IMR-90 (cell line): ENCODE measurements at regions not wholly inside any gene's neighbourhood (a gene's known extent, or its start where the extent isn't known, plus 50 kb on each side); places are given as distances from the start of the nearest gene placed in this dataset.

ENCODE experiments used
- ATAC-seq: fragments of 200-7000 bp; cut with Tn5 transposase; 2 replicates; pipeline ENCODE4 v1.9.1; 2020; ENCODE audit warnings: low read depth, mild to moderate bottlenecking, moderate library complexity
- BruUV-seq: library from RNA; stranded (reverse); fragments of 400-500 nt; replicated peaks from 2 replicates; lab custom pipeline; 2021; lab: Mats Ljungman, UMichigan
- CTCF ChIA-PET: fragments of 300-600 bp; formaldehyde crosslinking; extraction: SDS; loops from one replicate; lab custom pipeline; 2021; ENCODE audit warnings: antibody characterized with exemption; lab: Yijun Ruan, JAX
- POLR2A ChIA-PET: fragments of 300-600 bp; sonication (Branson Sonifier 250); formaldehyde crosslinking; loops from one replicate; lab custom pipeline; 2022; ENCODE audit warnings: antibody characterized with exemption; ENCODE audit not compliant: unreplicated experiment; lab: Charles Lee
- DNase-seq: peaks from one replicate; pipeline ENCODE4 v3.0.0; 2013
- H2AFZ ChIP-seq: replicated peaks from 2 replicates; pipeline ENCODE3; 2013; ENCODE audit warnings: low read length, mild to moderate bottlenecking; ENCODE audit not compliant: poor library complexity
- H2AK5ac ChIP-seq: 2 replicates; pipeline ENCODE4 v1.6.1; 2013; ENCODE audit warnings: low read depth, low read length, inconsistent platforms
- H2AK9ac ChIP-seq: replicated peaks from 2 replicates; pipeline ENCODE3; 2013; ENCODE audit warnings: mild to moderate bottlenecking, low read depth, low read length, moderate library complexity; ENCODE audit not compliant: poor library complexity
- H2BK120ac ChIP-seq: 2 replicates; pipeline ENCODE4 v1.6.1; 2013; ENCODE audit warnings: low read depth, low read length, inconsistent platforms
- H2BK15ac ChIP-seq: 3 replicates; pipeline ENCODE4 v1.6.1; 2013; ENCODE audit warnings: low read depth, low read length, inconsistent platforms
- H2BK20ac ChIP-seq: 2 replicates; pipeline ENCODE4 v1.6.1; 2013; ENCODE audit warnings: low read depth, mild to moderate bottlenecking, inconsistent platforms, low read length, moderate library complexity
- H2BK5ac ChIP-seq: 2 replicates; pipeline ENCODE4 v1.6.1; 2013; ENCODE audit warnings: mild to moderate bottlenecking, low read depth, low read length, inconsistent platforms; ENCODE audit not compliant: poor library complexity, severe bottlenecking
- H3K14ac ChIP-seq: replicated peaks from 2 replicates; pipeline ENCODE4 v1.6.1; 2013; ENCODE audit warnings: low read depth, low read length, inconsistent platforms
- H3K18ac ChIP-seq: 2 replicates; pipeline ENCODE4 v1.6.1; 2013; ENCODE audit warnings: low read depth, low read length, control low read depth
- H3K23ac ChIP-seq: 2 replicates; pipeline ENCODE4 v1.6.1; 2013; ENCODE audit warnings: low read depth, low read length, inconsistent platforms
- H3K27ac ChIP-seq: 2 replicates; pipeline ENCODE4 v1.5.1; 2013; ENCODE audit warnings: mild to moderate bottlenecking, control low read depth, low read length; ENCODE audit not compliant: insufficient read depth
- H3K27me3 ChIP-seq: 2 replicates; pipeline ENCODE4 v1.6.1; 2013; ENCODE audit warnings: low read length; ENCODE audit not compliant: control insufficient read depth, insufficient read depth
- H3K36me3 ChIP-seq: 2 replicates; pipeline ENCODE4 v1.6.1; 2013; ENCODE audit warnings: low read length, mixed read lengths; ENCODE audit not compliant: control insufficient read depth, insufficient read depth
- H3K4ac ChIP-seq: 2 replicates; pipeline ENCODE4 v1.6.1; 2013; ENCODE audit warnings: low read depth, low read length, inconsistent platforms
- H3K4me1 ChIP-seq: 2 replicates; pipeline ENCODE4 v1.6.1; 2013; ENCODE audit warnings: low read length, mixed read lengths; ENCODE audit not compliant: control insufficient read depth, insufficient read depth
- H3K4me2 ChIP-seq: 2 replicates; pipeline ENCODE4 v1.6.1; 2013; ENCODE audit warnings: low read depth, mild to moderate bottlenecking, control low read depth, low read length, moderate library complexity
- H3K4me3 ChIP-seq: 2 replicates; pipeline ENCODE4 v1.5.1; 2013; ENCODE audit warnings: low read depth, mild to moderate bottlenecking, control low read depth, low read length, moderate library complexity; ENCODE audit not compliant: insufficient read depth
- H3K56ac ChIP-seq: 2 replicates; pipeline ENCODE4 v1.6.1; 2013; ENCODE audit warnings: low read length, inconsistent platforms; ENCODE audit not compliant: insufficient read depth; ENCODE audit errors: extremely low read depth
- H3K79me1 ChIP-seq, 2 experiments: 2 replicates each; pipeline ENCODE4 v1.6.1; 2013; ENCODE audit warnings: low read length in 2 of 2, inconsistent platforms in 1 of 2, low read depth in 1 of 2
- H3K9ac ChIP-seq: 2 replicates; pipeline ENCODE4 v1.6.1; 2013; ENCODE audit warnings: low read depth, low read length, control low read depth
- H3K9me1 ChIP-seq: 2 replicates; pipeline ENCODE4 v1.6.1; 2013; ENCODE audit warnings: low read length, inconsistent platforms; ENCODE audit not compliant: insufficient read depth
- H3K9me3 ChIP-seq: 2 replicates; pipeline ENCODE4 v1.6.1; 2013; ENCODE audit warnings: low read length; ENCODE audit not compliant: control insufficient read depth, insufficient read depth
- H4K20me1 ChIP-seq: 2 replicates; pipeline ENCODE4 v1.6.1; 2013; ENCODE audit warnings: low read length, inconsistent platforms; ENCODE audit not compliant: insufficient read depth
- H4K5ac ChIP-seq: 2 replicates; pipeline ENCODE4 v1.6.1; 2013; ENCODE audit warnings: mild to moderate bottlenecking, low read depth, low read length, control low read depth
- H4K8ac ChIP-seq, 2 experiments: 2 replicates each; pipeline ENCODE4 v1.6.1; 2013; ENCODE audit warnings: low read depth in 2 of 2, low read length in 2 of 2, control low read depth in 1 of 2, inconsistent platforms in 1 of 2
- H4K91ac ChIP-seq: 2 replicates; pipeline ENCODE4 v1.6.1; 2013; ENCODE audit warnings: low read depth, low read length, inconsistent platforms; ENCODE audit not compliant: insufficient read depth
- CTCF ChIP-seq: conservative IDR thresholded peaks from 2 replicates; pipeline ENCODE4 v1.5.1; 2012; ENCODE audit warnings: mild to moderate bottlenecking, low read depth, low read length, improper control_type of control experiment
- FOS ChIP-seq: fragments of 150-350 bp; IDR thresholded peaks from 2 replicates; pipeline ENCODE4 v1.6.1; 2016; ENCODE audit warnings: low read depth, low read length
- MAFK ChIP-seq: IDR thresholded peaks from 2 replicates; pipeline ENCODE4 v1.6.1; 2012; ENCODE audit warnings: low read depth, low read length, improper control_type of control experiment
- MAZ ChIP-seq: IDR thresholded peaks from 2 replicates; pipeline ENCODE4 v1.6.1; 2012; ENCODE audit warnings: low read depth, mild to moderate bottlenecking, low read length, improper control_type of control experiment, moderate library complexity, borderline replicate concordance
- MXI1 ChIP-seq: IDR thresholded peaks from 2 replicates; pipeline ENCODE4 v1.6.1; 2012; ENCODE audit warnings: low read depth, mild to moderate bottlenecking, low read length, moderate library complexity, borderline replicate concordance
- RAD21 ChIP-seq: IDR thresholded peaks from 2 replicates; pipeline ENCODE4 v1.6.1; 2012; ENCODE audit warnings: low read length, improper control_type of control experiment
- RCOR1 ChIP-seq: IDR thresholded peaks from 2 replicates; pipeline ENCODE4 v1.6.1; 2012; ENCODE audit warnings: mild to moderate bottlenecking, low read length, improper control_type of control experiment; ENCODE audit not compliant: insufficient replicate concordance
- WGBS, 2 experiments: methylation state at CpG; one replicate each; pipeline versions ENCODE4 v1.1.5 to v1.1.7; 2013; ENCODE audit warnings: missing lambda C conversion rate in 2 of 2; ENCODE audit not compliant: insufficient read length in 1 of 2; ENCODE audit errors: extremely low coverage in 2 of 2; 5-methylcytosine and 5-hydroxymethylcytosine counted together
- dilution Hi-C: fragments of 300-500 bp; cut with HindIII; formaldehyde crosslinking; loops from one replicate; pipeline ENCODE4 v1.14.3; 2018; ENCODE audit warnings: low sequenced_read_pairs; ENCODE audit not compliant: unreplicated experiment
- in situ Hi-C: fragments of 300-500 bp; cut with MboI; formaldehyde crosslinking; loops from 3 replicates; pipeline ENCODE4 v1.14.3; 2019; ENCODE audit warnings: low sequenced_read_pairs, inconsistent platforms, mixed read lengths
- intact Hi-C: fragments of 100-400 bp; cut with micrococcal nuclease; formaldehyde crosslinking; loops from 2 replicates; pipeline ENCODE4 v1.10.0; 2022

GRCh38 chr7:124364283-124364682 lies 331.4 kb upstream of the TMEM229A start:
- Histone ChIP-seq H3K4me3 (no peak overlapping the region), H3K27me3 (no peaks in the 10 kb centered on the region), H2BK20ac (no peak overlapping the region), H4K5ac (no peak overlapping the region), H3K79me1 (no peaks in the 10 kb centered on the region), H3K4me1 (no peaks in the 10 kb centered on the region), H3K4me2 (no peak overlapping the region), H3K56ac (no peak overlapping the region), H2AK5ac (no peak overlapping the region), H2BK5ac (no peak overlapping the region), H3K4ac (no peak overlapping the region), H3K36me3 (no peaks in the 10 kb centered on the region), H4K8ac (no peak overlapping the region), H2AFZ (no peak overlapping the region), H3K27ac (no peak overlapping the region), H2AK9ac (no peak overlapping the region), H3K9ac (no peak overlapping the region), H3K14ac (no peak overlapping the region), H3K9me3 (no peaks in the 10 kb centered on the region), H2BK120ac (no peak overlapping the region), H3K23ac (no peak overlapping the region), H3K18ac (no peak overlapping the region), H2BK15ac (no peak overlapping the region), H3K9me1 (no peaks in the 10 kb centered on the region), H4K20me1 (no peaks in the 10 kb centered on the region), H4K91ac (no peak overlapping the region)
- 56% methylated on average over 1 of the region's 1 CpG; no CpG with 5 or more reads in 1 of the 2 experiments for WGBS, 2 experiments
- no peak for ATAC-seq
- in situ Hi-C loops (no loop called here), intact Hi-C loops (no loop called here), dilution Hi-C loops (no loop called here)
- no TSS peak for BruUV-seq
- TF ChIP-seq RAD21 = no peak
- TF ChIP-seq CTCF = no peak
- TF ChIP-seq MAFK = no peak
- TF ChIP-seq FOS = no peak
- no peak for TF ChIP-seq MAZ
- TF ChIP-seq RCOR1 = no peak
- TF ChIP-seq MXI1 = no peak
- CTCF ChIA-PET = no interaction called here
- POLR2A ChIA-PET = no interaction called here
- no peak for DNase-seq
